CMK (cell line): ENCODE measurements at regions not wholly inside any gene's neighbourhood (a gene's known extent, or its start where the extent isn't known, plus 50 kb on each side); places are given as distances from the start of the nearest gene placed in this dataset.

ENCODE experiments used
- DNase-seq: peaks from one replicate; pipeline ENCODE4 v3.0.0-alpha.2; 2010; ENCODE audit warnings: low read depth

DNA sequence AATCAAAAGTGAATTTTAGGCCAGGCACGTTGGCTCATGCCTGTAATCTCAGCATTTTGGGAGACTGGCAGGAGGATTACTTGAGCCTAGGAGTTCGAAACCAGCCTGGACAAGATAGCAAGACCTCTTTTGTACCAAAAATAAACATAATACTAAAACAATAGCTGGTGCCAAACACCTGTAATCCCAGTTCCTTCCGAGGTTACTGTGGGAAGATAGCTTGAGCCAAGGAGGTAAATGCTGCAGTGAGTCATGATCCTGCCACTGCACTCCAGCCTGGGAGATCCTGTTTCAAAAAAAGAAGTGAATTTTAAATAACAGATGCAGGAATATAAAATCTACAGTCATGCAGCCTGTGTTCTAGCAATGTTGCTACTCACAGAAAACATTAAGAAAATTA, 488.3 kb downstream of the PPARGC1A start:
- no peak for DNase-seq

DNA sequence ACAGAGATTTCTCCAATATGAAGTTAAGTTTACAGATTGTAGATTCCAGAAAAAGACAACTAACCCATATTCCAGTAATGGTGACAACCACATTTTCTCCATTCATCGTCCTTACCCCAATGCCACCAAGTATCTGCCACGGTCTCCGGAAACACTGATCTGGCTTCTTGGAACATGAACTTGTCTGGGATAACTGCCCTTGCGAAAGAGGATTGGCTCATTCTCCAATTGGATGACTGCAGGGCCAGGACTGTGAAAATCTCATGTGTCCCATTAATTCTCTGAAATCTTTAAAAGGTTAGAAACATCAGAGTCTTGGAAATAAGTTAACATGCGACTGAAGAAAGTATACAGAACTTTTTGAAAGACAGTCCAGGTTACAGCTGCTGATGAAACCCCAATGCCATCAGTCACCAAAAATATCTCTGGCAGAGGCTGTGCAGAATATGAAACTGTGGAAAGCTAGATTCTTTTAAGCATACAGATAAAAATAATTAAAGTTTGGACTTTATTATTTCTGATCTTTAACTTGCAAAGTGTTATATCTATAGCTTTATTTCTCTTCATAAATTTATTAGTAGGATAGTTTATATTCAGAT, 496.9 kb downstream of the PPARGC1A start:
- DNase-seq, result no peak

DNA sequence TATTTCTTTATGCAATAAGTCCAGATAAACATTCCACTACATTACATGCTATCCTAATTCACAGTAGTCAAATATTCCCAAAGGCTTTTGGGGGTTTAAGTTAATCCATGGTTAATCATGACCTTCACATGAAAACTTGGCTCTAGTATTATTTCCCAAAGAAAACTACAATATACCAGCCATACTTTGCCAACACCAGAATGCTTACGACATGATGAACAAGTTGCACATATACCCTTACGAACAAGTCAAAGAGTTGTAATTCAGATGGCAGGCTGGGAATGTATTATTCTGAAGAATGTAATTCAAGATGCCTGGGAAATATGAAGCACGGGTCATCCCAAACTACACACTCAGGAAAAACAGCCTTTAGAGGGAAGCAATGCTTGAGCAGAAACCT, 499.6 kb downstream of the PPARGC1A start:
- no peak for DNase-seq

DNA sequence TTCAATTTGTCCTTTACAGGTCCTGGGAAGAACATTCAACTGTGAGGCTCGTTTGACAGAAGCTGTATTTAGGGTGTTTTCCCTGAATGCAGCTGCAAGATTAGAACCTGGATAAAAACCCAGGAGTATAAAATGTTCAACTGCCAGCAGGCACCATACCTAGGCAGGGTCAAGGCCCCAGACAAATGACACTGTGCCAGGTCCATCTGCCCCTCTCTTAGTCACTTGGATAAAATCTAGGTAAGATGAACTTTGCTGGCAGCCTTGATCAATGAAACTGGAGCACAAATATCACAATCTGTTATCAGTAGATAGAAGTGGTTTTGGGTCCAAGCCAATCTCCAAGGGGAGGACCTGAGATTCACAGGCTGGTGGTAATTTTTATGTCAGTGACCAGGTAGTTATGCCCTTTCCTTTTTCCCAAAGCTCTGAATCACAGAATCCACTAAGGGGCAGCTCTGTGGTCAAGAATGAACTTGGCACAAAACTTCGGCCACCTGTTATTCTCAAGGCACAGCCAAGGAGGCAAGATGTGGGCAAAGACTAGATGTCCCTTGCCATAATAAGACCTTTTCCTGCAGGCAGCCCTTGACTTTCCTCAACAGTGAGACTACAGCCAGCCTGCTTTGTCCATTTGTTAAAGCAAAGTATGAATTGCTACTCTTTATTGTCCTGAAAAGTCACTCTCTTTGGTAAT, 501.0 kb downstream of the PPARGC1A start:
- no peak for DNase-seq

DNA sequence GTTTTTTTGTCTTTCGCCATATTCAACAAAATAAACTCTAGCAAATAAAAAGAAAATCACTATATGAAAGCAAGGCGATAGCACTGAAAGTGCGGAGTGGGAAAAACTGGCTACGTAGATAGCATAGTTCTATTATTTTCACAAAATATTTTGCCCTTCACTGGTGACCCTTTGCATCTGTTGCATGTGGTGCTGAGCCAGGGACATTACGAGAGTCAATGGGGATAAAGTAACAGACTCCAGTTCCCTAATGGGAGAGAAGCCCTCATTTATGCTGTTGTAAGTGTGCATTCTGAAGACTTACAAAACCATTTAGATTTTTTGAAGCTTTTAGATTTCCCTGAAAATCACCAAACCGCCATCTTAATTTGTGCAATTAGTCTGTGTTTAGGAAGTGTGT, 501.6 kb downstream of the PPARGC1A start:
- no peak for DNase-seq

DNA sequence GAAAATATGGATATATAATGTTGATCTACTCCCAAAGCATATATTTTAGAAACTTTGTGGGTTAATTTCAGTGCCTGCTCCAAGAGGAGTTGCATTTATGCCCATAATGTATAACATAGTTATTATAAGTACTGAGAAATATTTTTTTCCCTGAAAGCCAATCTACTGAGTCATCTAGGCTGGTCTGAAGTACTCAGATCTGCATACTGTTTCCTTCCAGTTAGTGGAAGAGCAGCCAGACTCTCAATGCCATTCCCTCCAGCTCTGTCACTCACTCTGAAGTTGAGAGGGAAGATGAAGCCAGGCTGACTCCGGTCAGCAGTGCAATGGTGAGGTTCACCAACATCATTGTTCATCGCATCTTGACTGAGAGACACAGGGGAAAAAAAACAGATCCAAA, 505.1 kb downstream of the PPARGC1A start:
- no peak for DNase-seq

GRCh38 chr4:23382879-23383278, 507.0 kb downstream of the PPARGC1A start:
- DNase-seq, result no peak

- no peak for DNase-seq
Measured at GRCh38 chr4:23374259-23374658, 515.6 kb downstream of the PPARGC1A start.

GRCh38 chr4:23373261-23373660, 516.6 kb downstream of the PPARGC1A start:
- no peak for DNase-seq

- DNase-seq, result no peak
Measured at GRCh38 chr4:23371533-23371932, 518.3 kb downstream of the PPARGC1A start.

GRCh38 chr4:23369331-23369730, 520.5 kb downstream of the PPARGC1A start:
- DNase-seq, result no peak

- DNase-seq, result no peak
Measured at GRCh38 chr4:23368081-23368697, 521.7 kb downstream of the PPARGC1A start.

- DNase-seq, result no peak
Measured at GRCh38 chr4:23366557-23366906, 523.3 kb downstream of the PPARGC1A start.

- DNase-seq, result no peak
Measured at GRCh38 chr4:23365871-23366556, 523.8 kb downstream of the PPARGC1A start.

- DNase-seq, result no peak
Measured at GRCh38 chr4:23365086-23365485, 524.8 kb downstream of the PPARGC1A start.

- DNase-seq, result no peak
Measured at GRCh38 chr4:23364167-23364566, 525.7 kb downstream of the PPARGC1A start.

- no peak for DNase-seq
Measured at GRCh38 chr4:23361453-23361852, 528.4 kb downstream of the PPARGC1A start.

DNA sequence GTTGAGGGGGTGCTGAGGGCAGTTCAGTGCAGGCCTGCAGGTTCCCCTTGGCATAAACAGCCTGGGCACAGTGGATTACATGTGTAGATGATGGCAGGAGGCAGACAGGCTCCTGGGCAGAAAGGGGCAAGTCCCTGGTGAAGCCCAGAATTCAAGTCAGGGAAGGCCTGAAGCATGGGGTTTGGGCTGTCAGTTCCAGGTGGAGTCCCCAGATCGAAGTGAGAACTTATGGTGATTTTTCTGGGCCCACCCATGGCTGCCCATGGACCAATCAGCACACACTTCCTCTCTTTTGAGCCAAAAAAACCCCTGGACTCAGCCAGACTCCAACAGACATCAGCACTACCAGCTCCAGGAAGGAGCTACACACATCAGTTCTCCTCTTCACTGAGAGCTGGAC, 529.1 kb downstream of the PPARGC1A start:
- DNase-seq, result no peak

- no peak for DNase-seq
Measured at GRCh38 chr4:23355258-23355657, 534.6 kb downstream of the PPARGC1A start.

- DNase-seq, result no peak
Measured at GRCh38 chr4:23353200-23353599, 536.6 kb downstream of the PPARGC1A start.

- no peak for DNase-seq
Measured at GRCh38 chr4:23348789-23349498, 540.9 kb downstream of the PPARGC1A start.

DNA sequence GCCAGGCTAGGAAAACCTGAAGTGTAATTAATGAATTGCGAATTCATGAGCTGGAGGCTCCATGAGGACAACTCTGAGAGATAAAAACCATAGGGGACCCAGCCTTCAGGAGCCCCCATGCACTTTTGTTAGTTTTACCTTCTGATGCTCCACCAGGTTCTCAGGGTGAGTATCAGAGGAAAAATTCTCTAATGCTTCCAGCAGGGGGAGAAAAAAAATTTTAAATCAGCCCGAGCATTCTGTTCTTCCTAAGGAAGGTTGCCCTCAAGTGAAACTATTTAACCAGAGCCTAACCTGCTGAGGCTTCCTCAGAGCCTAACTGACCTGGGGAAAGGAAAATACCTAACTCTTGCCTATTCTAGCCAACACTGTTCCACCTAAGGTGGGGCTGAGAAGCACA, 552.6 kb downstream of the PPARGC1A start:
- DNase-seq, result no peak
